Epithelial cell of esophagus (primary cell): ENCODE measurements at regions not wholly inside any gene's neighbourhood (a gene's known extent, or its start where the extent isn't known, plus 50 kb on each side); places are given as distances from the start of the nearest gene placed in this dataset.
A peak's percentile ranks its signal among the peaks of the same experiment; 100 is the strongest.

Source experiments
- DNase-seq: peaks from one replicate; pipeline ENCODE4 v3.0.0; 2010; ENCODE audit warnings: low read depth
- H3K4me3 ChIP-seq: 2 replicates; pipeline ENCODE4 v1.5.1; 2011; ENCODE audit warnings: mild to moderate bottlenecking, low read length, control low read depth
- TF ChIP-seq, protein P1 (sequence below): IDR thresholded peaks from 2 replicates; pipeline ENCODE4 v1.5.1; 2011; ENCODE audit warnings: low read depth, mild to moderate bottlenecking, low read length, control low read depth, inconsistent platforms; ENCODE audit not compliant: insufficient read depth; ENCODE audit errors: missing control alignments

DNA sequence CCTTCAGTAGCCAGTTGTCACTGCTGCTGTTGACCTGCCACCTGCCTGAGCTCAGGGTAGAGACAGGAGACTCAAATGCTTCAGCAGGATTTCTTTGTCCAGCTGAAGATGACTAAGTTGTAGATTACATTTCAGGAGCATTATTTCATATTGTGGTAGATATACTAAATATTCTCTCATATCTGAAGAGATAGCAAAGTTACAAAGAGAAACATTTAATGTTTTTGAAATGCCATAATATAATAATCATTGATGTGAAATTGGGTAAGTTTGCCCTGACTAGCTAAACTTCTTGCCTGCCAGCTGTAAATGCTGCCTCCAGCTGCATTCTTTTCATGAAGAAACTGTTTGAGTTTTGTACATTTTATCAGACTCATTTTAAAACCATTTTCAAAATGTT is 247.6 kb upstream of the CNKSR2 start:
- no peak overlapping the region for H3K4me3 ChIP-seq
- TF ChIP-seq, protein P1, sequence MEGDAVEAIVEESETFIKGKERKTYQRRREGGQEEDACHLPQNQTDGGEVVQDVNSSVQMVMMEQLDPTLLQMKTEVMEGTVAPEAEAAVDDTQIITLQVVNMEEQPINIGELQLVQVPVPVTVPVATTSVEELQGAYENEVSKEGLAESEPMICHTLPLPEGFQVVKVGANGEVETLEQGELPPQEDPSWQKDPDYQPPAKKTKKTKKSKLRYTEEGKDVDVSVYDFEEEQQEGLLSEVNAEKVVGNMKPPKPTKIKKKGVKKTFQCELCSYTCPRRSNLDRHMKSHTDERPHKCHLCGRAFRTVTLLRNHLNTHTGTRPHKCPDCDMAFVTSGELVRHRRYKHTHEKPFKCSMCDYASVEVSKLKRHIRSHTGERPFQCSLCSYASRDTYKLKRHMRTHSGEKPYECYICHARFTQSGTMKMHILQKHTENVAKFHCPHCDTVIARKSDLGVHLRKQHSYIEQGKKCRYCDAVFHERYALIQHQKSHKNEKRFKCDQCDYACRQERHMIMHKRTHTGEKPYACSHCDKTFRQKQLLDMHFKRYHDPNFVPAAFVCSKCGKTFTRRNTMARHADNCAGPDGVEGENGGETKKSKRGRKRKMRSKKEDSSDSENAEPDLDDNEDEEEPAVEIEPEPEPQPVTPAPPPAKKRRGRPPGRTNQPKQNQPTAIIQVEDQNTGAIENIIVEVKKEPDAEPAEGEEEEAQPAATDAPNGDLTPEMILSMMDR = no peak
- DNase-seq = no peak

- no peak overlapping the region for H3K4me3 ChIP-seq
- DNase-seq = no peak
- TF ChIP-seq, protein P1 = no peak
Measured at GRCh38 chrX:21131346-21131745, 242.9 kb upstream of the CNKSR2 start.

DNA sequence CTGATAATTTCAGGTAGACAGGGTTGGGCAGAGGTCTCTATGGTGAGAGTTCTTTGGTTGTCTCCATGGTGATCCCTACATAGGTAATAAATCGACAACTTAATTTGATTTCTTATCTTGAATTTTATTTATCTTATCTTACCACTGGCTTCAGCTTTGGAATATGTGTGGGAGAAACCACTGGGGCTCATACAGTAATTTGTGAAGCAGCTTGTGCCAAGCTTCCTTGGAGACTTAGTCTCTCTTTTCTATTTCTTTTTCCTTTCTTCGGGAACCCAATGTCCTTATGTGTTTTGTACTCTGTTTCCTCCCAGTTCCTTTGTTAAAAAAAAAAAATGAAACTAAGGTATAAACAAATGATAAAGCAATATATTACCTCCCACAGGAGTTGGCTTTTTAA is 242.4 kb upstream of the CNKSR2 start:
- no peak for DNase-seq
- no peak overlapping the region for H3K4me3 ChIP-seq
- TF ChIP-seq, protein P1 = no peak

DNA sequence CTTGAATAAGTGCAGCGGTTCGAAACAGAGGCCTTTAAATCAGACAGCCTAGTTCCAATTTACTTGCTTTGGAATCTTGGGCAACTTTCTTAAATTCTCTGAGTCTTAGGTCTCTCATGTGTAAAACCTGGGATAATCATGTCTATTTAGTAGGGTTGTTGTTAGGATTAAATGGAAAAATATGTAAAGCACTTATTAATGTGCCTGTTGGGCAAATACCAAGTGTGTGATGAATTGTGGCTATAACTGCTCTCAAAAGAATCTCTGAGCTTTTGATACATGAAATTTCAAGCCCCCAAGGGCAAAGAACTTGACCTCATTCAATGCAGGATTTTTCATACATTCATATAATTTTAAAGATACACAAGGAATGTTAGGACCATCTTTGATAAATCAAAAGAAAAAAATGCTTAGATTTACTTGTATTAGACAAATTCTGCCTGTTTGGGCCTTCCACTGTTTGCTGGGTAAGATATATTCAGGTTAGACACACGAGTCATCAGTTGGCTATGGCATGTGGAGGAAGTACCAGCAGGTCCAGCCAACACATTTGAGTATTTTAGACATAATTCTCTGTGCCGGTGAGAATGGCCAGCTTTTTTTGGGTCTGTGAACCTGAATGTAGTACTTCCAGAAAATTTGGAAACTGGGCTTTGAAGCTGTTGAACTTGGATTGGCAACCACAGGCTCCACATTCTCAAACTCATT is 241.4 kb upstream of the CNKSR2 start:
- H3K4me3 ChIP-seq = no peak overlapping the region
- peak; percentile 10 for DNase-seq
- TF ChIP-seq, protein P1 = no peak

- no peak overlapping the region for H3K4me3 ChIP-seq
- DNase-seq = no peak
- TF ChIP-seq, protein P1 = no peak
Measured at GRCh38 chrX:21150208-21150607, 224.0 kb upstream of the CNKSR2 start.

DNA sequence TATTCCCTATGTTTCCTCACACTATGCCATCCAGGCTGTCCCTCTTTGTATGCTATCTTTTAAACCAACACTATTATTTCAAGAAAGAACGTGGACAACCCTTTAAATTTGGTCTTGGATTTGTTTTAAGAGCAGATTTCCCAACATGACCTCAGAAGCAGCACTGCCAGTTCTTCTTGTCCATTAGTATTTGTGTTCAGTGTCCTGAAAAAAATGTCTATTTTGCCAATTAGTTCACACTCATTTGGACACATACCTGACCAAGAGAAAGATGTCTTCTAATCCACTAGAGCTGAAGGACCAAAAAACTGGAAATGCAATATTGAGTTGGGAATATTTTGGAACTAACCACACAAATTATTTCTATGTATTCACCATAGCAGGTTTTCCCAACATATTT is 223.2 kb upstream of the CNKSR2 start:
- TF ChIP-seq, protein P1 = no peak
- no peak overlapping the region for H3K4me3 ChIP-seq
- no peak for DNase-seq

DNA sequence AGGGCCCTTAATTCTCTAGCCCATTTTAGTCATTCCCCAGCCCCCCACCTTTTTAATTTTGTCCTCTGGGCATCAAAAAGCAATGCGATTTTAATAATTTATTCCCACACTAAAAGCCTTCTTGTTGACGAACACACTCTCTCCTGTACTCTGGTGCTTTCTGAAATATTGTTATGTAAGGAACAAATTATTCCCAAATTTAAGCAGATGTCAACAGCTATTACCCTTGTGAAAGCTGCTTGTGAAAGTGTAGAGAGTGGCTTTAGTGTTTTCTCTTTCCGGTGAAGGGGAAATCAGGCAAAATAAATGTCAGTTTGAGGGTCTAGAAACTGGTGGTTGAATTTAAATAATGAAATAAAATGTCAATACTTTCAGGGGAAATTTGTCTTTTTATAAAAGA is 221.2 kb upstream of the CNKSR2 start:
- DNase-seq = no peak
- TF ChIP-seq, protein P1 = no peak
- H3K4me3 ChIP-seq = no peak overlapping the region
